ENCODE measurements at regions not wholly inside any gene's neighbourhood (a gene's known extent, or its start where the extent isn't known, plus 50 kb on each side); places are given as distances from the start of the nearest gene placed in this dataset.
"Not testable (repeated sequence)": the region's sequence is repeated elsewhere in the genome, so short reads cannot be mapped to it uniquely, and the experiment has no call there.

DNA sequence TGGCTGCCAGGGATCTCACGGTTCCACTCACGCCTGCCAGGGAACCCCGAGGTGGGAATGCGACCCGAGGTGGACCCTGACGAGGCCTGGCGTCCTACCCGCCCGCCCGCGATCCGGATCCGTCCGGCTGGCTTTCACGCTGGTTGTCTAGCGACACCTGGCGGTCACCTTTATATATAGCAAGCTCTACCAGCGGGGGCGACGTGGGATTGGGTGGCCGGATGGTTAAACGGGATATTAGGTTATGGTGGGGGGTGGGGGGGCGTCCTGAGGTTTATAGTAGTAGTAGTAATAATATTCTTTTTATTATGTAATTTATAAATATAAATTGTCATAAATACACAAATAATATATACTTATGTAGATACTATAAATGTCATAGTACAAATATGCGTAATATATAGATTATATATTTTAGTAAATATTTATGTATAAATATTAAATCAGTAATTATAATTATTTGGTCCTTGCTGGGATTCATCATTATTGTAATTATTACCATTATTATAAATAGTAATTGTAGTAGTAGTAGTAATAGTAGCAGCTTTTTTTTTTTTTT lies 136.9 kb downstream of the KCNJ12 start (continued):
- no peak for TF ChIP-seq CREB1 (IDR thresholded peaks at IDR 0.05)
- TF ChIP-seq MAFK (IDR thresholded peaks at IDR 0.05; ENCODE audit: low read depth, low read length): no peak
- no peak for TF ChIP-seq ATF3 (IDR thresholded peaks at IDR 0.05; ENCODE audit: insufficient read depth, low read depth, low read length)
- TF ChIP-seq SRF (IDR thresholded peaks at IDR 0.05; ENCODE audit: low read depth, low read length): no peak
- no peak for TF ChIP-seq FOSL1 (IDR thresholded peaks at IDR 0.05; ENCODE audit: insufficient read depth, low read depth, low read length)
- no peak for TF ChIP-seq TAF7 (optimal IDR thresholded peaks at IDR 0.05; ENCODE audit: borderline replicate concordance, low read depth, low read length)

DNA sequence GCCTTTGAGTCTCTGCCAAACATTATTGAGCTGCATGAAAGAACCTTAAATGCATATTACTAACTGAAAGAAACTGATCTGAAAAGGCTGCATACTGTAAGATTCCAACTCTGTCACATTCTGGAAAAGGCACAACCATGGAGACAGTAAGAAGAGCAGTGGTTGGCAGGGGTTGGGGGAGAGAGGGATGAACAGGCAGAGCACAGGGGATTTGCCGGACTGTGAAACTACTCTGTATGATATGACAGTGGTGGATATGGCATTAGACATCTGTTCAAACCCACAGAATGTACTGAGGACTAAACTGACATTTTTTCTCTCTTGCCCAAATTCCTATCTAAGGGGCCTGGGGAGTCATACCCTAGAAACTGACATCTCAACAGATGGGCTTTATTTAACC lies 138.4 kb downstream of the KCNJ12 start:
- H3K9me3 ChIP-seq (ENCODE audit: insufficient read depth in 2 of 2, low read depth in 1 of 2, low read length in 1 of 2); H3K9ac ChIP-seq (replicated peaks in 1 of 4; ENCODE audit: extremely low read depth in 1 of 4, low read depth in 3 of 4, low read length in 3 of 4); H2BK12ac ChIP-seq (ENCODE audit: low read depth, low read length); H3K4me1 ChIP-seq (replicated peaks in 1 of 4; ENCODE audit: control insufficient read depth in 3 of 4, insufficient read depth in 4 of 4, low read length in 3 of 4); H3K18ac ChIP-seq (ENCODE audit: extremely low read depth, low read length); H4K8ac ChIP-seq (ENCODE audit: extremely low read depth, insufficient read depth, low read length); H3K23ac ChIP-seq (ENCODE audit: insufficient read length); H2BK20ac ChIP-seq (ENCODE audit: low read length); H2AK5ac ChIP-seq (ENCODE audit: low read depth, low read length); H3K4me3 ChIP-seq (ENCODE audit: extremely low read depth in 1 of 4, insufficient read depth in 2 of 4, low read depth in 3 of 4, low read length in 4 of 4); H2AFZ ChIP-seq (ENCODE audit: low read length); H2BK120ac ChIP-seq (replicated peaks; ENCODE audit: low read depth, low read length); H2BK5ac ChIP-seq (ENCODE audit: low read depth, low read length); H3K79me2 ChIP-seq (ENCODE audit: control insufficient read depth in 1 of 2, insufficient read depth in 2 of 2, low read length in 2 of 2); H2BK15ac ChIP-seq (ENCODE audit: low read length); H3K23me2 ChIP-seq (ENCODE audit: low read depth, low read length); H3K27ac ChIP-seq (ENCODE audit: low read depth, low read length); H3K4me2 ChIP-seq (ENCODE audit: insufficient read depth in 1 of 2, low read depth in 2 of 2, low read length in 2 of 2); H3K4ac ChIP-seq (replicated peaks; ENCODE audit: insufficient read length, low read depth, low read length); H4K5ac ChIP-seq (ENCODE audit: insufficient read length, low read depth, low read length); H3K14ac ChIP-seq (ENCODE audit: insufficient read length); POLR2A ChIA-PET (ENCODE audit: partially characterized antibody); H4K20me1 ChIP-seq (replicated peaks in 1 of 2; ENCODE audit: control insufficient read depth in 1 of 2, insufficient read depth in 2 of 2, low read length in 2 of 2); H3K56ac ChIP-seq (replicated peaks; ENCODE audit: insufficient read length, low read depth, low read length); H3K36me3 ChIP-seq (ENCODE audit: control insufficient read depth in 2 of 4, insufficient read depth in 4 of 4, low read length in 3 of 4); H4K91ac ChIP-seq (replicated peaks; ENCODE audit: insufficient read length, low read length); FAIRE-seq; H3K79me1 ChIP-seq (ENCODE audit: low read depth, low read length): not testable (repeated sequence)
- peak in 1 of 2 experiments; percentile 7 for DNase-seq (ENCODE audit: low read depth in 1 of 2, low spot score in 2 of 2)
- CTCF ChIA-PET (ENCODE audit: partially characterized antibody): interaction anchor here (1.2 to 5.3 kb wide), 7 partner anchors 19 to 208 kb away, joined by 3 to 62 read pairs (median 4); no protein-coding TSS in a partner anchor
- peaks cover 2 to 20% (median 11%) of the 10 kb centered on the region in 4 experiments for H3K27me3 ChIP-seq (replicated peaks in 1 of 4; ENCODE audit: control insufficient read depth in 3 of 4, extremely low read depth in 1 of 4, insufficient read depth in 3 of 4, low read length in 3 of 4)
- 83% methylated on average over 1 of the region's 1 CpG; no CpG with 5 or more reads in 1 of the 2 experiments for WGBS, 2 experiments (ENCODE audit: extremely low coverage in 1 of 2, insufficient coverage in 1 of 2, insufficient read length in 1 of 2, insufficient replicate concordance in 2 of 2, low coverage in 1 of 2, low lambda C conversion rate in 2 of 2, missing lambda C conversion rate in 1 of 2)
